ENCODE measurements at regions not wholly inside any gene's neighbourhood (a gene's known extent, or its start where the extent isn't known, plus 50 kb on each side); places are given as distances from the start of the nearest gene placed in this dataset.
A peak's percentile ranks its signal among the peaks of the same experiment; 100 is the strongest.

DNA sequence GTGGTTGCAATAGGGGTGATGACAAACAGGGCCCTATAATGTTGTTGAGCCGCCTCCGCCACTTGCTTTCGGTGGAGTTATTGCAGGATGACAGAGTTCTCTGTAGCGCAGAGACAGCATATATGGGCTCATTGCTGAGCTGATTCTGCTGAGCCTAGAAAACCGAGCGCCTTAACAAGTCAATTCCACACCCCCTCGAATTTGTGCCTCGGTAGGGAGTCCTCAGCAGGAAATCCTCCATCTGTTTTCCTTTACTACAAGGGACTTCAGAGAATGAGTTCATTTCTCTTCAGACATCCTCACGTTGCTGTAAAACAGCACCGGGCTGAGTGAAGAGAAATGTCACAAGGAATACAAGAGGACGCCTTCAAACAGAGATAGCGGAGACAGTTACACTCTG is 90.7 kb upstream of the KIAA1217 start:
- H2AK5ac ChIP-seq (ENCODE audit: low read depth, low read length), result no peak overlapping the region
- H4K5ac ChIP-seq (ENCODE audit: insufficient read length, low read depth, low read length), result no peak overlapping the region
- H4K91ac ChIP-seq (replicated peaks; ENCODE audit: insufficient read length, low read length), result no peak overlapping the region
- H4K8ac ChIP-seq (ENCODE audit: extremely low read depth, insufficient read depth, low read length), result no peak overlapping the region
- H3K9ac ChIP-seq (replicated peaks in 1 of 4; ENCODE audit: extremely low read depth in 1 of 4, low read depth in 3 of 4, low read length in 3 of 4), result no peak overlapping the region
- peak overlapping the region; percentile 72; the same call in 1 of the 2 replicates for H2BK20ac ChIP-seq (ENCODE audit: low read length)
- no peak overlapping the region for H2BK15ac ChIP-seq (ENCODE audit: low read length)
- FAIRE-seq, result peak; percentile 69
- H4K20me1 ChIP-seq (replicated peaks in 1 of 2; ENCODE audit: control insufficient read depth in 1 of 2, insufficient read depth in 2 of 2, low read length in 2 of 2), result no peaks in the 10 kb centered on the region
- H3K27me3 ChIP-seq (replicated peaks in 1 of 4; ENCODE audit: control insufficient read depth in 3 of 4, extremely low read depth in 1 of 4, insufficient read depth in 3 of 4, low read length in 3 of 4), result no peaks in the 10 kb centered on the region
- no peaks in the 10 kb centered on the region for H3K79me2 ChIP-seq (ENCODE audit: control insufficient read depth in 1 of 2, insufficient read depth in 2 of 2, low read length in 2 of 2)
- POLR2A ChIA-PET (ENCODE audit: partially characterized antibody), result no interaction called here
- no peaks in the 10 kb centered on the region for H3K79me1 ChIP-seq (ENCODE audit: low read depth, low read length)
- H2BK5ac ChIP-seq (ENCODE audit: low read depth, low read length), result no peak overlapping the region
- WGBS, 2 experiments (ENCODE audit: extremely low coverage in 1 of 2, insufficient coverage in 1 of 2, insufficient read length in 1 of 2, insufficient replicate concordance in 2 of 2, low coverage in 1 of 2, low lambda C conversion rate in 2 of 2, missing lambda C conversion rate in 1 of 2), result 39% methylated on average over 12 of the region's 12 CpGs; no CpG with 5 or more reads in 1 of the 2 experiments
- H3K4me3 ChIP-seq (ENCODE audit: extremely low read depth in 1 of 4, insufficient read depth in 2 of 4, low read depth in 3 of 4, low read length in 4 of 4), result peak overlapping the region in 1 of 4 experiments; percentile 5; a peak in 1 of 8 replicates
- no peak overlapping the region; the same call in 1 of the 2 replicates for H2BK12ac ChIP-seq (ENCODE audit: low read depth, low read length)
- no peak overlapping the region for H3K4ac ChIP-seq (replicated peaks; ENCODE audit: insufficient read length, low read depth, low read length)
- no peak overlapping the region for H3K18ac ChIP-seq (ENCODE audit: extremely low read depth, low read length)
- H3K14ac ChIP-seq (ENCODE audit: insufficient read length), result no peak overlapping the region
- H3K4me2 ChIP-seq (ENCODE audit: insufficient read depth in 1 of 2, low read depth in 2 of 2, low read length in 2 of 2), result peak overlapping the region; percentile 49 to 59; a peak in 3 of 4 replicates
- H3K36me3 ChIP-seq (ENCODE audit: control insufficient read depth in 2 of 4, insufficient read depth in 4 of 4, low read length in 3 of 4), result no peaks in the 10 kb centered on the region
- peaks cover 0 to 3% (median under 1%) of the 10 kb centered on the region in 4 experiments; a peak in 2 of 7 replicates for H3K4me1 ChIP-seq (replicated peaks in 1 of 4; ENCODE audit: control insufficient read depth in 3 of 4, insufficient read depth in 4 of 4, low read length in 3 of 4)
- no peak overlapping the region for H3K56ac ChIP-seq (replicated peaks; ENCODE audit: insufficient read length, low read depth, low read length)
- DNase-seq (ENCODE audit: low read depth in 1 of 2, low spot score in 2 of 2), result no peak
- no peak overlapping the region for H3K23ac ChIP-seq (ENCODE audit: insufficient read length)
- no peaks in the 10 kb centered on the region; the same call in 1 of the 2 replicates for H3K23me2 ChIP-seq (ENCODE audit: low read depth, low read length)
- CTCF ChIA-PET (ENCODE audit: partially characterized antibody), result no interaction called here
- H3K9me3 ChIP-seq (ENCODE audit: insufficient read depth in 2 of 2, low read depth in 1 of 2, low read length in 1 of 2), result no peaks in the 10 kb centered on the region
- H2AFZ ChIP-seq (ENCODE audit: low read length), result no peak overlapping the region; the same call in 1 of the 2 replicates
- no peak overlapping the region for H2BK120ac ChIP-seq (replicated peaks; ENCODE audit: low read depth, low read length)
- no peak overlapping the region for H3K27ac ChIP-seq (ENCODE audit: low read depth, low read length)
- no peak for TF ChIP-seq CTBP2 (IDR thresholded peaks at IDR 0.05; ENCODE audit: borderline replicate concordance, insufficient read depth, insufficient read length, low read length)
- no peak for TF ChIP-seq HDAC6 (IDR thresholded peaks at IDR 0.05; ENCODE audit: low read depth, low read length)
- no peak for TF ChIP-seq KDM5A (IDR thresholded peaks at IDR 0.05; ENCODE audit: low read length)
- TF ChIP-seq CBX8 (IDR thresholded peaks at IDR 0.05; ENCODE audit: borderline replicate concordance, low read depth, low read length), result no peak
- no peak for TF ChIP-seq KDM1A (IDR thresholded peaks at IDR 0.05; ENCODE audit: borderline replicate concordance, low read length)
- TF ChIP-seq CBX5 (IDR thresholded peaks at IDR 0.05; ENCODE audit: low read depth, low read length), result no peak
- TF ChIP-seq ZNF274 (IDR thresholded peaks at IDR 0.05; ENCODE audit: borderline replicate concordance, extremely low read depth, low read length), result no peak
- TF ChIP-seq SP4 (IDR thresholded peaks at IDR 0.05; ENCODE audit: low read length), result no peak
- TF ChIP-seq EGR1 (IDR thresholded peaks at IDR 0.05; ENCODE audit: borderline replicate concordance, low read depth, low read length), result no peak
- TF ChIP-seq, protein P1, sequence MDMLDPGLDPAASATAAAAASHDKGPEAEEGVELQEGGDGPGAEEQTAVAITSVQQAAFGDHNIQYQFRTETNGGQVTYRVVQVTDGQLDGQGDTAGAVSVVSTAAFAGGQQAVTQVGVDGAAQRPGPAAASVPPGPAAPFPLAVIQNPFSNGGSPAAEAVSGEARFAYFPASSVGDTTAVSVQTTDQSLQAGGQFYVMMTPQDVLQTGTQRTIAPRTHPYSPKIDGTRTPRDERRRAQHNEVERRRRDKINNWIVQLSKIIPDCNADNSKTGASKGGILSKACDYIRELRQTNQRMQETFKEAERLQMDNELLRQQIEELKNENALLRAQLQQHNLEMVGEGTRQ (IDR thresholded peaks at IDR 0.05; ENCODE audit: low read length), result no peak
- no peak for TF ChIP-seq TAF1 (IDR thresholded peaks at IDR 0.05; ENCODE audit: low read depth, low read length)
